ENCODE measurements at regions not wholly inside any gene's neighbourhood (a gene's known extent, or its start where the extent isn't known, plus 50 kb on each side); places are given as distances from the start of the nearest gene placed in this dataset.

DNA sequence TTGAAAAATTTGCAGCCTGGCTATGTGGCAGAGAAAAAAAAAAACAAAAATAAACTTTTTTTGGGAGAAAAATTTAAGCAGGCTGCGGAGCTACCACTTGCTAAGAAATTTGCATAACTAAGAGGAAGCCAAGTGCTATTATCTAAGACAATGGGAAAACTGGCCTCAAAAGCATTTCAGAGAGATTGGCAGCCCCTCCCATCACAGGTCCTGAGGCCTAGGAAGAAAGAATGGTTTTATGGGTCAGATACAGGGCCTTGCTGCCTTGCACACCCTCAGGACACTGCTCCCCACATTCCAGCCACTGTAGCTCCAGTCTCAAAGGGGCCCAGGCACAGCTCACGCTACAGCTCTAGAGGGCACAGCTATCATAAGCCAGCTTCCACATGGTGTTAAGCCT is 777.9 kb downstream of the TENT5A start:
- TF ChIP-seq, protein P1, sequence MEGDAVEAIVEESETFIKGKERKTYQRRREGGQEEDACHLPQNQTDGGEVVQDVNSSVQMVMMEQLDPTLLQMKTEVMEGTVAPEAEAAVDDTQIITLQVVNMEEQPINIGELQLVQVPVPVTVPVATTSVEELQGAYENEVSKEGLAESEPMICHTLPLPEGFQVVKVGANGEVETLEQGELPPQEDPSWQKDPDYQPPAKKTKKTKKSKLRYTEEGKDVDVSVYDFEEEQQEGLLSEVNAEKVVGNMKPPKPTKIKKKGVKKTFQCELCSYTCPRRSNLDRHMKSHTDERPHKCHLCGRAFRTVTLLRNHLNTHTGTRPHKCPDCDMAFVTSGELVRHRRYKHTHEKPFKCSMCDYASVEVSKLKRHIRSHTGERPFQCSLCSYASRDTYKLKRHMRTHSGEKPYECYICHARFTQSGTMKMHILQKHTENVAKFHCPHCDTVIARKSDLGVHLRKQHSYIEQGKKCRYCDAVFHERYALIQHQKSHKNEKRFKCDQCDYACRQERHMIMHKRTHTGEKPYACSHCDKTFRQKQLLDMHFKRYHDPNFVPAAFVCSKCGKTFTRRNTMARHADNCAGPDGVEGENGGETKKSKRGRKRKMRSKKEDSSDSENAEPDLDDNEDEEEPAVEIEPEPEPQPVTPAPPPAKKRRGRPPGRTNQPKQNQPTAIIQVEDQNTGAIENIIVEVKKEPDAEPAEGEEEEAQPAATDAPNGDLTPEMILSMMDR (IDR thresholded peaks at IDR 0.05; ENCODE audit: low read depth, low read length): no peak
- TF ChIP-seq MYC (IDR thresholded peaks at IDR 0.05; ENCODE audit: low read depth, low read length): no peak
- TF ChIP-seq, protein P2, sequence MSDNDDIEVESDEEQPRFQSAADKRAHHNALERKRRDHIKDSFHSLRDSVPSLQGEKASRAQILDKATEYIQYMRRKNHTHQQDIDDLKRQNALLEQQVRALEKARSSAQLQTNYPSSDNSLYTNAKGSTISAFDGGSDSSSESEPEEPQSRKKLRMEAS (IDR thresholded peaks at IDR 0.05; ENCODE audit: low read depth, low read length): no peak
- no peak for TF ChIP-seq POLR2A (IDR thresholded peaks at IDR 0.05; ENCODE audit: extremely low read depth, insufficient read length)

All from NB4 (cell line).